ENCODE measurements at regions not wholly inside any gene's neighbourhood (a gene's known extent, or its start where the extent isn't known, plus 50 kb on each side); places are given as distances from the start of the nearest gene placed in this dataset.
"Not testable (repeated sequence)": the region's sequence is repeated elsewhere in the genome, so short reads cannot be mapped to it uniquely, and the experiment has no call there.

GRCh38 chr18:64380117-64380516, 231.2 kb upstream of the LINC00305 start:
- DNase-seq, result no peak

DNA sequence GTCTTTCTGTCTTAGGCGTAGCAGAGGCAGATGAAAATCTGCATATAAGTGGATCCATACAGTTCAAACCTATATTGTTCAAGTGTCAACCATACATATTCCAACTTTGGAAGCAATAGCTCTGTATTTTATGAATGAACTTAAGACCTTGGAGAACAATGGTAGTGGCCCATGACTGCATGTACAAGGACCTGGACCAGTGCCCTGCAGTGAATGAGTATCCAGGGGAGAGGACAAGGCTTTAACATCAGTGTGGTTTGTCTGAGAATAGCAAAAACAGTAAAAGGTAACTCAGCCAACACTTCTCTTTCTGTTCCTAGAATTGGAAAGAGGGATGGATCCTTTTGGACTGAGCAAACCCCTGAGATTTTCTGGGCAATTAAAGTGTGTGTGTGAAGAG, 230.8 kb upstream of the LINC00305 start:
- no peak for DNase-seq

GRCh38 chr18:64377446-64377845, 228.6 kb upstream of the LINC00305 start:
- no peak for DNase-seq

- no peak for DNase-seq
These were observed 224.0 kb upstream of the LINC00305 start for GRCh38 chr18:64372850-64373249.

GRCh38 chr18:64369830-64370440, 221.0 kb upstream of the LINC00305 start:
- DNase-seq, result not testable (repeated sequence)

- no peak for DNase-seq
These were observed 216.2 kb upstream of the LINC00305 start for GRCh38 chr18:64365106-64365505.

GRCh38 chr18:64337673-64338072, 188.8 kb upstream of the LINC00305 start:
- DNase-seq, result no peak

DNA sequence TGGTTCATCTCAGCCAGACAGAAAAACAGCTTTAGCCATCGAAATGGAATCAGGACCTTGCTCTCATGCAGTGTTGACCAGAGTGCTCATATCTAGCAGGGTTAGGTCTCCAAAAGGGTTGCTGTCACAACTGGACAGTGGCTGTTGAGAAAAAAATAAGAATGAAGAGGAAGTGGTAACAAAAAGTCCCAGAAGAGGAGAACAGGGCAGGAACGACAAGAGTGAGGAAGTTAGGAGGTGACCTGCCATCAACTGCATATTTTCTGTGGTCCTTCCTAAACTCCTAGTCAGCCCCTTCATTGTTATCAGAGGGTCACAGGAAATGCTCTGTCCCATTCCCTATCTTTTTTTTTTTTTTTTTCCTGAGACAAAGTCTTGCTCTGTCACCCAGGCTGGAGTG, 188.1 kb upstream of the LINC00305 start:
- DNase-seq, result no peak

- DNase-seq, result no peak
These were observed 185.9 kb upstream of the LINC00305 start for GRCh38 chr18:64334748-64335147.

DNA sequence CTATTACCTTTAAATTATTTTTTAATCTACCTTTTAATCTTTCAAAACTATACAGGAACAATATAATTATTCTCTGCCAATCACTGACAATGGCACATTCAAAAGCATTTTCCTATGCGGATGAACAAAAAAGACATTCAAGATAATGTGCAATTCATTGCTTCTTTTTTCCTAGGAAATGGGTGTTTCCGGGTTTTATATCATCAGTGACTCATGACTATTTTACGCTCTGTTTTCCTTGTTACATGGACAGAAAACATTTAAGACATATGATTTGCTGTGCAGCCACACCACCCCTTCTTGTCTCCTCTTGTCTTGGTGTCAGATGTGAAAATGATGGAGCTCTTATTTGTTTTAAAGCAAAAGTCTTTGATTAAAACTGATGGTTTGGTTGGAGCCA, 184.7 kb upstream of the LINC00305 start:
- no peak for DNase-seq

DNA sequence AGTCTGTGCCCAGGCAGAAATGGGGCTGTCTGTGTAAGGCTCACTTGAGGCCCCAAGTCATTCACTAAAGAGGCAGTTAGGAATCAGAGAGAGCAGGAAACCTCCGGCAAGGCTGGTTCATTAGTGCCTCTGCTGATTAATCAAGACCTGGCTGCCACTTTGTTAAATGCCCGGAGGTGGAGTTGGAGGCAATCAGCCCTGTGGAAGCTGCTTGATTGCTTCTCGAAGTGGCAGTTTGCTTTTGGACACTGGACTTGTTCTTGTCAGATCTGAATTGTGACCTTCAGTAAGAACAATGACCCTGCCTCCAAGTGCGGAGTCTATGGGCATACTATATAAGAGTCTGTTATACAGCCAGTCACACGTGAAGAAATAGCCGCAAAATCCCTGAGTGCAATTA, 183.9 kb upstream of the LINC00305 start:
- DNase-seq, result no peak

- no peak for DNase-seq
These were observed 182.5 kb upstream of the LINC00305 start for GRCh38 chr18:64331419-64331818.

DNA sequence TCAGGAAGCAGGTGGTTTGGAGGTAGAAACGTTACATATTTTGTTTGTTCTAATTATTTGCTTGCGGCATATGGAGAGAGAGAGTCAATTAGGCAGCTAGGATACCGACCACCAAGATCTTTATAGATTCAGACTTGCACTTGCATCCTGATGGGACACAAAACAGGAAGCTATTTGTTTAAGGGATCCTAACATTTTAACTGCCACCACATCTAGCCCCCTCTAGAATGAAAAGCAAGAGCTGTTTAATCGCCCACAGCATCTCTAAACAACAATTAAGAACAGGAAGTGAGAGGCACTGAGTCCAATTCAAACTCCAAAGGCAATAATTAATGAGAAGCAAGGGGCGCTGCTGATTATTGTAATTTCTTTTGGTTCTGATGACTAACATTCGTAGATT, 182.0 kb upstream of the LINC00305 start:
- DNase-seq, result peak; percentile 32

DNA sequence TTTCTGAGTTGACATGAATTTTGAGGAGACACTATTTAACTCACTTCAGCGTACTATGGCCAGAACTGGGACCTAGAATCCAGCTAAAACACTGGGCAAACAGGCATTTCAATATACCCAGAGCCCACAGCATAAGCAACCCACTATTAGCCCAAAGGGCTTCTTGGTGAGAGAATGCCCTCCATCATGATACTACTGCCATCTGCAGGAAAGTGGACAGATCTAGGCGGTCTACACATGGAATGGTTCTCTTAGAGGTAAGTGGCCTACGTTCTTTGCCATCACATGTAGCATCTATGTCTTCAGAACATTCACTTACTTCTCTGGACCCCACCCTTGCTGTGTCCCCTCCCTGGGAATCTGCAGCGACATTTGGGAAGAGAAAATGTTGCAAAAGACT, 181.3 kb upstream of the LINC00305 start:
- no peak for DNase-seq

DNA sequence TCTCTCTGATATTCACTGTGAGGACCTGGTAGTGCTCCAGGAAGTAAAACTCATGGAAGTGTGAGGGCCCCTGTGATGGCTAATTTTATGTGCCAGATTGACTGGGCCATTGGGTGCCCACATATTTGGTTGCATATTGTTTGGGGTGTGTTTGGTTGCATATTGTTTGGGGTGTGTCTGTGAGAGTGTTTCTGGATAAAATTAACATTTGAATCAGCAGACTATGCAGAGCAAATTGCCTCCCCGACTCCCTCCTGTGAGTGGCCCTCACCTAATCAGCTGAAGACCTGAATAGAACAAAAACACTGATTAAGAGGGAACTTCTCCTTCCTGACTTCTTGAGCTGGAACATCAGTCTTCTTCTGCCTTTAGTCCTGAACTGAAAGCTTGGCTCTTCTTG, 173.3 kb upstream of the LINC00305 start:
- no peak for DNase-seq

DNA sequence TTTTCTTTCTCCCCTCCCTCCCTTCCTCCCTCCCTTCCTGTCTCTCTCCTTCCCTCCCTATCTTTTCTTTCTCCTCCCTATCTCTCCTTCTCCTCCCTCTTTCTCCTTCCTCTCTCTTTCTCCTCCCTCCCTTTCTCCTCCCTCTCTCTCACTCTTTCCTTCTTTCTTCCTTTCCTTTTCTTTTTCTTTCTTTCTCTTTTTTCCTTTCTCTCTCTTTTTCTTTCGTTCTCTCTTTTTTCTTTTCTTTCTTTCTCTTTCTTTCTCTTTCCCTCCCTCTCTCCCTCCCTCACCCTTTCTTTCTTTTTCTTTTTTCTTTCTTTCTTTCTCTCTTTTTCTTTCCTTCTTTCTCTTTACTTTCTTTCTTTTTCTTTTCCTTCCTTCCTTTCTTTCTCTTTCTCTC, 169.7 kb upstream of the LINC00305 start:
- no peak for DNase-seq

DNA sequence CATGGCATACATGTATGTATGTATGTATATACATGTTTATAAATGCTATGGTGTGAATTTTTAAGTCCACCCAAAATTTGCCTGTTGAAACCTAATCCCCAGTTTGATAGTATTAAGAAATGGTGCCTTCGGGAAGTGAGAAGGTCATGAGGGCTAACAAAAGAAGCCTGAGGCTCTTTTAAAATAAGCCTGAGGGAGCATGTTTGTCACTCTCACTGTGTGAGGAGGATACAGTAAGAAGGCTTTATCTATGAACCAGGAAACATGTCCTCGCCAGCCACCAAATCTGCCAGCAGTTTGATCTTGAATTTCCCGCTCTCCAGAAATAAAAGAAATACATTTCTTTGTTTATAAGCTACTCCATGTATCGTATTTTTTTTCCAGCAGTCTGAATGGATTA, 163.0 kb upstream of the LINC00305 start:
- DNase-seq, result no peak

- DNase-seq, result no peak
These were observed 147.0 kb upstream of the LINC00305 start for GRCh38 chr18:64295839-64296238.

GRCh38 chr18:64294967-64295366, 146.1 kb upstream of the LINC00305 start:
- no peak for DNase-seq

- no peak for DNase-seq
These were observed 139.5 kb upstream of the LINC00305 start for GRCh38 chr18:64288432-64288831.

GRCh38 chr18:64287926-64288325, 139.0 kb upstream of the LINC00305 start:
- DNase-seq, result no peak

GRCh38 chr18:64283059-64283458, 134.2 kb upstream of the LINC00305 start:
- DNase-seq, result no peak

GRCh38 chr18:64278026-64278425, 129.1 kb upstream of the LINC00305 start:
- DNase-seq, result no peak

DNA sequence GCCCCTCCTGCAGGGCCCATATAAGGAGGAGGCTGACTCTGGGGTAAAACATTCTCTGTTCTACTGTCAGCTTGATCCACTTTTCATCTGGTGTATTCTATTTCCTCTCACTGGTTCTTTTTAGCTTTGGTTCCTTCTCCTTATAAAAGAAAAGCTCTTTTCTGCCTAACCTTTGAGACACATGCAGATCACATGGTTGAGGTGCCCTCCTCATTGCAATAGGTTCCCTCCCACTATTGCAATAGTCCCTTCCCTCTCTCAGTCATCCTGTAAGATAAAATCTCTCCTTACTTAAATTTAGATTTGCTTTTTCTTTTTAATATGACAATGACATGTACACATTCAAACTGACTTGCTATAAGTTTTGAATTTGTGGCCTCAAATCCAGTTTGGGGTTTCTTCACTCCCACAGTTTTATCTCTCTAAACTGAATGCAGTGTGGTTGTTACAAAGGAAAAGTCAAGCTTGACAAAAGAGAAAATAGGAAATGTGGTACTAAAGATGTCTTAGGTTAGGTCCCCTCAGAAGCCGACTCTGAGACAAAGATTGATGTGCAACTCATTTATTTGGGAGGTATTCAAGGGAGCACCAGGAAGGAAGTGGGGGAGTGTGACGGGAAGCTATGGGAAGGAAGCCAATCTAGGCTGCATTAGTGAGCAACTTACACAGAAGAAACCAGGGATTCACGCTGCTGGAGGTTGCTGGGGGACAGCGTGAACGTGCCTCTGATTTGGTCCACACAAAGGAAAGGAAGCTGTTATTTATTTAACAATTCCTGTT, 127.6 kb upstream of the LINC00305 start:
- DNase-seq, result no peak

Data from NCI-H1105 (cell line).